Gastroesophageal sphincter (tissue), 4 donors: ENCODE measurements at regions not wholly inside any gene's neighbourhood (a gene's known extent, or its start where the extent isn't known, plus 50 kb on each side); places are given as distances from the start of the nearest gene placed in this dataset.

ENCODE experiments used
- ATAC-seq: fragments of 150-250 bp; one replicate; pipeline ENCODE4 v1.9.1; 2016; ENCODE audit warnings: mild to moderate bottlenecking, moderate library complexity
- H3K27ac ChIP-seq, 4 donors: fragments of 200-600 bp; sonication (generic) in 3 of 4; 1 replicate in 3 of 4; 2 replicates in 1 of 4; pipeline ENCODE4 v1.5.1; 2016 to 2019
- H3K27me3 ChIP-seq: fragments of 200-600 bp; sonication (generic); one replicate; pipeline ENCODE4 v1.5.1; 2019
- H3K36me3 ChIP-seq, 2 donors: fragments of 200-600 bp; sonication (generic); one replicate each; pipeline ENCODE4 v1.5.1; 2019; ENCODE audit warnings: control low read depth in 1 of 2
- H3K4me1 ChIP-seq, 3 donors: fragments of 200-600 bp; sonication (generic); 1 replicate in 2 of 3; 2 replicates in 1 of 3; pipeline ENCODE4 v1.5.1; 2016 to 2019; ENCODE audit warnings: control low read depth in 2 of 3
- H3K4me3 ChIP-seq, 2 donors: fragments of 200-600 bp; sonication (generic); one replicate each; pipeline ENCODE4 v1.5.1; 2019; ENCODE audit warnings: mild to moderate bottlenecking in 1 of 2, moderate library complexity in 1 of 2
- H3K9me3 ChIP-seq, 3 donors: fragments of 200-600 bp; sonication (generic); one replicate each; pipeline ENCODE4 v1.5.1; 2017 to 2019; ENCODE audit warnings: control low read depth in 2 of 3
- EP300 ChIP-seq: sonication (generic); formaldehyde crosslinking; IDR thresholded peaks from one replicate; pipeline ENCODE4 v1.6.1; 2017; ENCODE audit warnings: antibody characterized with exemption, mild to moderate bottlenecking
- POLR2A ChIP-seq, 2 donors: fragments of 450-650 bp; IDR thresholded peaks; one replicate each; pipeline ENCODE4 v1.6.1; 2017; ENCODE audit warnings: antibody characterized with exemption in 2 of 2, mild to moderate bottlenecking in 2 of 2, moderate library complexity in 1 of 2
- POLR2AphosphoS5 ChIP-seq: sonication (generic); formaldehyde crosslinking; IDR thresholded peaks from one replicate; pipeline ENCODE4 v1.6.1; 2017; ENCODE audit warnings: antibody characterized with exemption
- WGBS, 2 donors: methylation state at CpG; one replicate each; pipeline ENCODE4 v1.1.5; 2018; ENCODE audit warnings: low coverage in 1 of 2; 5-methylcytosine and 5-hydroxymethylcytosine counted together
- TF ChIP-seq, protein P1 (sequence below), 4 experiments: fragments of 200-600 bp in 2 of 4; fragments of 450-650 bp in 2 of 4; sonication (generic) in 1 of 4; IDR thresholded peaks; one replicate each; pipeline ENCODE4 v1.5.1; 2017 to 2019; ENCODE audit warnings: antibody characterized with exemption in 4 of 4, mild to moderate bottlenecking in 2 of 4, moderate library complexity in 2 of 4

DNA sequence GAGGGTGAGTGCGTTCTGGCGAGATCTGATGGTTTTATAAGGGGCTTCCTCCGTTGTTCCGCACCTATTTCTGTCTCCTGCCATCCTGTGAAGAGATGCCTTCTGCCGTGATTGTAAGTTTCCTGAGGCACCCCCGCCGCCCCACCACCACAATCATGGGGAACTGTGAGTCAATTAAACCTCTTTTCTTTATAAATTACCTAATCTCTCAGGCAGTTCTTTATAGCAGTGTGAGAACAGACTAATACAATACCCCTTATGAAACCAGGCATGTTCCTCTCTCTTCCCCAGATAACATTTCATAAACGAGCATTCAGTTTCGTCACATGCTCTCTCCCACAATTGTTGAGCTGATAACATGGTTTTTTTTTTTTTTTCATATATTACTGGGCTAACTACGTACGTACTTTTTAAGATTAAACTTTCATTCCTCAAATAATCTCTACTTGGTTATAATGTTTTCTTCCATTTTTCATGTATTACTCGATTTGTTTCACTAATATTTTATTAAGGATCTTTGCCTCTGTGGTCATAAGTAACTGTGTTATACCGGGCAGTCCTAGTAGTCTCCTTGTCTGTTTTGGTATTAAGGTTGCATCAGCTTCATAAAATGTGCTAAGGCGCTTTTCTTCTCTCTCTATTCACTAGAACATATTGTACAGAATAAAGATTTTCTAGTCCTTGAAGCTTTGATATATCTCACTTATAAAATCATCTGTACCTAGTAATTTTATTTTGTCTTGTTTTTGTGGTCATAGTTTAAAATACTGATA is 64.9 kb upstream of the MVB12B start:
- no peak for ATAC-seq
- H3K36me3 ChIP-seq: no peaks in the 10 kb centered on the region
- no peak overlapping the region for H3K4me3 ChIP-seq
- peaks cover 0 to 5% (median 0%) of the 10 kb centered on the region in 3 donors for H3K9me3 ChIP-seq
- TF ChIP-seq POLR2AphosphoS5 (no peak), POLR2A (IDR thresholded peaks at IDR 0.05) (no peak), EP300 (no peak)
- TF ChIP-seq, protein P1, sequence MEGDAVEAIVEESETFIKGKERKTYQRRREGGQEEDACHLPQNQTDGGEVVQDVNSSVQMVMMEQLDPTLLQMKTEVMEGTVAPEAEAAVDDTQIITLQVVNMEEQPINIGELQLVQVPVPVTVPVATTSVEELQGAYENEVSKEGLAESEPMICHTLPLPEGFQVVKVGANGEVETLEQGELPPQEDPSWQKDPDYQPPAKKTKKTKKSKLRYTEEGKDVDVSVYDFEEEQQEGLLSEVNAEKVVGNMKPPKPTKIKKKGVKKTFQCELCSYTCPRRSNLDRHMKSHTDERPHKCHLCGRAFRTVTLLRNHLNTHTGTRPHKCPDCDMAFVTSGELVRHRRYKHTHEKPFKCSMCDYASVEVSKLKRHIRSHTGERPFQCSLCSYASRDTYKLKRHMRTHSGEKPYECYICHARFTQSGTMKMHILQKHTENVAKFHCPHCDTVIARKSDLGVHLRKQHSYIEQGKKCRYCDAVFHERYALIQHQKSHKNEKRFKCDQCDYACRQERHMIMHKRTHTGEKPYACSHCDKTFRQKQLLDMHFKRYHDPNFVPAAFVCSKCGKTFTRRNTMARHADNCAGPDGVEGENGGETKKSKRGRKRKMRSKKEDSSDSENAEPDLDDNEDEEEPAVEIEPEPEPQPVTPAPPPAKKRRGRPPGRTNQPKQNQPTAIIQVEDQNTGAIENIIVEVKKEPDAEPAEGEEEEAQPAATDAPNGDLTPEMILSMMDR (IDR thresholded peaks at IDR 0.05): no peak
- no peak overlapping the region for H3K27ac ChIP-seq
- peaks cover 28% of the 10 kb centered on the region for H3K27me3 ChIP-seq
- H3K4me1 ChIP-seq: no peaks in the 10 kb centered on the region
- 50 to 61% methylated on average over 11 to 14 of the region's 14 CpGs for WGBS, 2 donors

DNA sequence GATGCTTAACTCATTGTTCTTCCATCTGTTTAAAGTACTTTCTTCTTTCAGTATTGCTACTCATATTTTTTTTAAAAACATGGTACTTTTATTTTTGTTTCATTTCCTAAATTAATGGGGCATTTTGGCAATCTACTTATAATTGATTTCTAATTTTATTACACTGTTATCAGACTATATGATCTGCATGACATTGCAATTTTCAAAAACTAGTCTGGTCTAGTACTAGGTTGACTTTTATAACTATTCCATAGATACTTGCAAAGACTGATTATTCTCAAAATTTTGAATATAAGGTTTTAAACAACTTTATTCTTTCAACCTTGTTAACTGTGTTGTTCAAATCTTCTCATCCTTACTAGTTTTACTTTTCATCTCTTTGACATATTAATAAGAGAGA is 63.9 kb upstream of the MVB12B start:
- Histone ChIP-seq H3K4me3 (no peak overlapping the region), H3K4me1 (no peaks in the 10 kb centered on the region), H3K27me3 (peaks cover 36% of the 10 kb centered on the region), H3K9me3 (peaks cover 0 to 5% (median 0%) of the 10 kb centered on the region in 3 donors), H3K36me3 (no peaks in the 10 kb centered on the region), H3K27ac (no peak overlapping the region)
- no peak for ATAC-seq
- TF ChIP-seq POLR2AphosphoS5 (no peak), POLR2A (IDR thresholded peaks at IDR 0.05) (no peak), EP300 (no peak)
- TF ChIP-seq, protein P1 (IDR thresholded peaks at IDR 0.05): no peak

DNA sequence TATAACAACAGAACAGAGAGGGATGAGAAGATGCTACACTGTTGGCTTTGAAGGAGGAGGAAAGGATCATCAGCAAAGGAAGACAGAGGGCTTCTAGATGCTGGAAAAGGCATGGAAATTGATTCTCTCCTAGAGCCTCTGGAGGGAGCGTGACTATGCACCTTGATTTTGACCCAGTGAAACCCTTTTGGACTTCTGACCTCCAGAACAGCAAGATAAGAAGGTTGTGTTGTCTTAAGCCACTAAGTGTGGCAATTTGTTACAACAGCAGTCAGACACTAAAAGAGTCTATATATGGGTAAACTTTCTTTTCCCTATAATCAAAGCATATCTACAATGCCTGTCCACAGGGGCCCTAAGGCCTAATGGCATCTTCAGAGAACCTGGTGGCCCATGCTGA is 56.1 kb upstream of the MVB12B start:
- Histone ChIP-seq H3K4me3 (no peak overlapping the region), H3K9me3 (peaks cover 0 to 6% (median 0%) of the 10 kb centered on the region in 3 donors), H3K27me3 (peaks cover 17% of the 10 kb centered on the region), H3K27ac (no peak overlapping the region), H3K36me3 (no peaks in the 10 kb centered on the region), H3K4me1 (no peaks in the 10 kb centered on the region)
- WGBS, 2 donors: 50 to 71% methylated on average over 1 of the region's 1 CpG
- ATAC-seq: no peak
- TF ChIP-seq POLR2AphosphoS5 (no peak), POLR2A (IDR thresholded peaks at IDR 0.05) (no peak), EP300 (no peak)
- TF ChIP-seq, protein P1 (IDR thresholded peaks at IDR 0.05): no peak

DNA sequence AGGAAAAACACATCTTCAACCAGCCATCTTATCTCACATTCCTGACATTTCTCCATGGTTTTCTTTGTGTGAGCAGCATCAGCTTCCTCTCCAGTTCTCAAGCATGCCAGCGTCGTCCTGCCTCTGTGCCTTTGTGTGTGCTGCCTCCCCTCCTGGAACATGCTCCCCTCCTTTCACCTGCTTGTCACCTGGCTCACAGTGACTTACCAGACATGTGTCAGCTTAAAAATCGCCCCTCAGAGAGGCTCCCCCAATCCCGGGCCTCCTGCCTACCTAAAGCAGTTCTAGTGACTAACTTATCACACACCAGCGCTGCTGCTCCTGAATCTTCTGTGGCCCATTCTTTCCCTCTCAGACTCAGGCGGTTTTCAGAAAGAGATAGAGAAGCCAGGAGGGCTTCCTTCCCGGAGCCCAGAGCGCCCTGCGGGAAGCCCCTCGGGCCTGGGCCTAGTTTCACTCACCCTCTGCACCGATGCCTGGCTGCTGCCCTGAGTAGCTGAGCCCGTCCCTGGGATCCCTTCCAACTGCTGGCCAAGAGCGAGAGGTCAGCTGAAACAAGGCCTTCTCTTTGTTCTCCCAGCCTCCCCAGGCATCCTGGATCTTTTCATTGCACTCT is 51.1 kb upstream of the MVB12B start:
- H3K27me3 ChIP-seq: no peaks in the 10 kb centered on the region
- no peak for ATAC-seq
- TF ChIP-seq, protein P1 (IDR thresholded peaks at IDR 0.05): no peak
- no peak for TF ChIP-seq POLR2A (IDR thresholded peaks at IDR 0.05)
- TF ChIP-seq POLR2AphosphoS5: no peak
- no peak for TF ChIP-seq EP300
- WGBS, 2 donors: 60 to 76% methylated on average over 10 to 12 of the region's 13 CpGs
- no peaks in the 10 kb centered on the region for H3K36me3 ChIP-seq
- peaks cover 0 to 26% (median 0%) of the 10 kb centered on the region in 3 donors for H3K9me3 ChIP-seq
- H3K4me3 ChIP-seq: no peak overlapping the region
- no peaks in the 10 kb centered on the region for H3K4me1 ChIP-seq
- no peak overlapping the region for H3K27ac ChIP-seq
